Epithelial cell of proximal tubule (primary cell): ENCODE measurements at regions not wholly inside any gene's neighbourhood (a gene's known extent, or its start where the extent isn't known, plus 50 kb on each side); places are given as distances from the start of the nearest gene placed in this dataset.

ENCODE experiments used
- DNase-seq: peaks from one replicate; pipeline ENCODE4 v3.0.0-alpha.2; 2011; ENCODE audit warnings: low read depth
- H3K4me3 ChIP-seq: 2 replicates; pipeline ENCODE4 v1.5.1; 2011; ENCODE audit warnings: low read depth, mild to moderate bottlenecking, low read length
- TF ChIP-seq, protein P1 (sequence below): conservative IDR thresholded peaks from 2 replicates; pipeline ENCODE4 v1.5.1; 2012; ENCODE audit warnings: low read depth, mild to moderate bottlenecking, low read length

- TF ChIP-seq, protein P1, sequence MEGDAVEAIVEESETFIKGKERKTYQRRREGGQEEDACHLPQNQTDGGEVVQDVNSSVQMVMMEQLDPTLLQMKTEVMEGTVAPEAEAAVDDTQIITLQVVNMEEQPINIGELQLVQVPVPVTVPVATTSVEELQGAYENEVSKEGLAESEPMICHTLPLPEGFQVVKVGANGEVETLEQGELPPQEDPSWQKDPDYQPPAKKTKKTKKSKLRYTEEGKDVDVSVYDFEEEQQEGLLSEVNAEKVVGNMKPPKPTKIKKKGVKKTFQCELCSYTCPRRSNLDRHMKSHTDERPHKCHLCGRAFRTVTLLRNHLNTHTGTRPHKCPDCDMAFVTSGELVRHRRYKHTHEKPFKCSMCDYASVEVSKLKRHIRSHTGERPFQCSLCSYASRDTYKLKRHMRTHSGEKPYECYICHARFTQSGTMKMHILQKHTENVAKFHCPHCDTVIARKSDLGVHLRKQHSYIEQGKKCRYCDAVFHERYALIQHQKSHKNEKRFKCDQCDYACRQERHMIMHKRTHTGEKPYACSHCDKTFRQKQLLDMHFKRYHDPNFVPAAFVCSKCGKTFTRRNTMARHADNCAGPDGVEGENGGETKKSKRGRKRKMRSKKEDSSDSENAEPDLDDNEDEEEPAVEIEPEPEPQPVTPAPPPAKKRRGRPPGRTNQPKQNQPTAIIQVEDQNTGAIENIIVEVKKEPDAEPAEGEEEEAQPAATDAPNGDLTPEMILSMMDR: no peak
- H3K4me3 ChIP-seq: no peak overlapping the region
- no peak for DNase-seq
These were observed 120.6 kb downstream of the NUF2 start for GRCh38 chr1:163442231-163442879.

GRCh38 chr1:163442895-163443294, 121.1 kb downstream of the NUF2 start:
- DNase-seq: no peak
- TF ChIP-seq, protein P1: no peak
- H3K4me3 ChIP-seq: no peak overlapping the region

- no peak for DNase-seq
- TF ChIP-seq, protein P1: no peak
- H3K4me3 ChIP-seq: no peak overlapping the region
These were observed 122.1 kb downstream of the NUF2 start for GRCh38 chr1:163443863-163444262.

DNA sequence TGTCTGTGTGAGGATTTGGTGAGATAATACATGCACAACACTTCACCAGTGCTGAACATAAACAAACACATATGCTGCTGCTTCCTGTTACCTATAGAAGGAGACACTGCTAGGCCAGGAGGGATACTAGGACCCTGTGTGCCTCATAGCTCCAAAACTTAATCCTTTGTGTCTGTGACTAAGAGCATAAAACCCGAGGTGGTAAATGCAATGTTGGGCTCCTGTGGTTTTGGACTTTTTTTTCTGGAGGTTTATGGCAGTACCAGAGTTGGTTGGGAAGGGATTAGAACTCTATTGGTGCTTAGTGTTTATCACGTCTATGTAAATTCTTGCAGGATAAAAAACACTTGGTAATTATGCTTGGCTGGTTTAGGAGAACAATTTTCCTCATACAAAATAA, 122.9 kb downstream of the NUF2 start:
- DNase-seq: no peak
- TF ChIP-seq, protein P1: no peak
- H3K4me3 ChIP-seq: no peak overlapping the region

DNA sequence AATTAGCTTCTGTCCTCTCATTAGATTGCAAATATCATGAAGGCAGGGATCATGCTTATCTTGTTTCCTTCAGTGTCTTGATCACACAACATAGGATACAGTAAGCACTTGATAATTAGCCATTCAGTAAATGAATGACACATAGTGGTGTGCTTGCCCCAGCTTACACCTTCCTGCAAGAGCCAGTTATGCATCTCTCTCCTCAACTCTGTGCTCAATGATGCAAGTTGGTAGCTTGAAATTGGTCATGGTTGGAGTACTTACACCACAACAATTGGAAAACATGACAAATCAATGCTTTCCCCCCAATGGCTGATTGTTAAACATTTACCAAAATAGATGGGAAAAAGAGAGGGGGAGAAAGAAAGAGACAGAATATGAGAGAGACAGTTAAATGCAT, 129.2 kb downstream of the NUF2 start:
- TF ChIP-seq, protein P1: no peak
- DNase-seq: peak; percentile 89
- no peak overlapping the region for H3K4me3 ChIP-seq

- TF ChIP-seq, protein P1: no peak
- no peak for DNase-seq
- H3K4me3 ChIP-seq: no peak overlapping the region
These were observed 137.8 kb downstream of the NUF2 start for GRCh38 chr1:163459539-163459938.

- no peak for DNase-seq
- TF ChIP-seq, protein P1: no peak
- no peak overlapping the region for H3K4me3 ChIP-seq
These were observed 145.5 kb downstream of the NUF2 start for GRCh38 chr1:163467289-163467688.
